Suprapubic skin (tissue), 4 donors: ENCODE measurements at regions not wholly inside any gene's neighbourhood (a gene's known extent, or its start where the extent isn't known, plus 50 kb on each side); places are given as distances from the start of the nearest gene placed in this dataset.

Experiments
- DNase-seq, 2 donors: peaks; one replicate each; pipeline ENCODE4 v3.0.0-alpha.2; 2019; ENCODE audit warnings: low spot score in 2 of 2
- H3K27ac ChIP-seq: fragments of 200-600 bp; sonication (generic); one replicate; pipeline ENCODE4 v1.5.1; 2019
- H3K27me3 ChIP-seq: fragments of 200-600 bp; sonication (generic); one replicate; pipeline ENCODE4 v1.5.1; 2019
- H3K36me3 ChIP-seq: fragments of 200-600 bp; sonication (generic); one replicate; pipeline ENCODE4 v1.5.1; 2019
- H3K4me1 ChIP-seq: fragments of 200-600 bp; sonication (generic); one replicate; pipeline ENCODE4 v1.5.1; 2019
- H3K4me3 ChIP-seq: fragments of 200-600 bp; sonication (generic); one replicate; pipeline ENCODE4 v1.5.1; 2019; ENCODE audit warnings: mild to moderate bottlenecking
- H3K9me3 ChIP-seq: fragments of 200-600 bp; sonication (generic); one replicate; pipeline ENCODE4 v1.5.1; 2019
- CTCF ChIP-seq, 2 donors: fragments of 200-600 bp in 1 of 2; fragments of 450-650 bp in 1 of 2; sonication (generic) in 1 of 2; IDR thresholded peaks; one replicate each; pipeline ENCODE4 v1.5.1; 2016 to 2019; ENCODE audit warnings: antibody characterized with exemption in 2 of 2, mild to moderate bottlenecking in 1 of 2, moderate library complexity in 1 of 2
- EP300 ChIP-seq: sonication (generic); formaldehyde crosslinking; IDR thresholded peaks from one replicate; pipeline ENCODE4 v1.6.1; 2017; ENCODE audit warnings: antibody characterized with exemption
- POLR2A ChIP-seq, 2 donors: fragments of 450-650 bp; IDR thresholded peaks; one replicate each; pipeline ENCODE4 v1.6.1; 2017; ENCODE audit warnings: antibody characterized with exemption in 2 of 2, mild to moderate bottlenecking in 2 of 2, moderate library complexity in 2 of 2
- POLR2AphosphoS5 ChIP-seq, 3 donors: sonication (generic); formaldehyde crosslinking; IDR thresholded peaks; one replicate each; pipeline ENCODE4 v1.6.1; 2017; ENCODE audit warnings: antibody characterized with exemption in 3 of 3
- WGBS: methylation state at CpG from one replicate; pipeline ENCODE4 v1.1.5; 2018; 5-methylcytosine and 5-hydroxymethylcytosine counted together

DNA sequence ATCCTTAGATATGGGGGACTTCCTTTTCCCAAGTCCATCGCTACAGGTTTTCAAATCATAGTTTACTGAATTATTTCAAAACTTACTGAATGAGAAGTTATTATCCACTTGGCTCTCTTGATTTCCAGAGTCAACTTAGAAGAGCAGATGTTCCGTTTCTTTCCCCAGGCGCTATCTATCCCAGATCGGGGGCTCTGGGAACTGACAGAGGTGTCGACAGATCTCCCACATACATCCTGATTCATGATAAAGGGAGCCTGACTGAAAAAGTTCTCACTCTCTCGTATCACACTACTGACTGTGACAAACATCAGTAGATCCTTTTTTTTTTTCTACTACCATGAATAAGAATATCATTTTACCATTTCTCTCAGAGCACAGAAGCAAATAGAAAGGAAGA lies 654.8 kb downstream of the RNF144B start:
- Histone ChIP-seq H3K27me3 (no peaks in the 10 kb centered on the region), H3K4me3 (no peak overlapping the region), H3K9me3 (no peaks in the 10 kb centered on the region), H3K4me1 (no peaks in the 10 kb centered on the region), H3K27ac (no peak overlapping the region), H3K36me3 (no peaks in the 10 kb centered on the region)
- 83% methylated on average over 6 of the region's 6 CpGs for WGBS
- no peak for DNase-seq
- TF ChIP-seq POLR2A (IDR thresholded peaks at IDR 0.05) = no peak
- TF ChIP-seq POLR2AphosphoS5 (IDR thresholded peaks at IDR 0.05) = no peak
- no peak for TF ChIP-seq EP300
- no peak for TF ChIP-seq CTCF (IDR thresholded peaks at IDR 0.05)

DNA sequence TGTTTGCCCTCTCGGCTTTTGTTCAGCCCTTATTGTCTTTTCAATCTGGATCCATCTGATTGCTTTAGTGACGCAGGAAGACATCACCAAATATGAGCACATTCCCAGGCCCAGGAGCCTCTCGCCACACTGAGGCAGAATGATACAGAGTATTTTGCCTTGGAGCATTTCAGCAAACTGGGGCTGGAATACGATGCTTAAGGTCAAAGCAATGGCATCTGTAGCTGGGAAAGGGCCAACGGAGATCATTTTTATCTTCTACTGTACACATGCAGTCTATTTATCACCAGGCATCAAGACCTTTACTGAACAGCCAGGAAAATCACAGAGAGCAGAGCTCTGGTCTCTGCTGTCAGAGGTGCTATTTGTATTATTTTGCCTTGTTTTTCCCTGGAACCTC lies 655.3 kb downstream of the RNF144B start:
- 64% methylated on average over 5 of the region's 5 CpGs for WGBS
- Histone ChIP-seq H3K36me3 (no peaks in the 10 kb centered on the region), H3K9me3 (no peaks in the 10 kb centered on the region), H3K4me3 (no peak overlapping the region), H3K27me3 (no peaks in the 10 kb centered on the region), H3K4me1 (no peaks in the 10 kb centered on the region), H3K27ac (no peak overlapping the region)
- TF ChIP-seq EP300 (no peak), POLR2AphosphoS5 (IDR thresholded peaks at IDR 0.05) (no peak), CTCF (IDR thresholded peaks at IDR 0.05) (no peak), POLR2A (IDR thresholded peaks at IDR 0.05) (no peak)
- no peak for DNase-seq

DNA sequence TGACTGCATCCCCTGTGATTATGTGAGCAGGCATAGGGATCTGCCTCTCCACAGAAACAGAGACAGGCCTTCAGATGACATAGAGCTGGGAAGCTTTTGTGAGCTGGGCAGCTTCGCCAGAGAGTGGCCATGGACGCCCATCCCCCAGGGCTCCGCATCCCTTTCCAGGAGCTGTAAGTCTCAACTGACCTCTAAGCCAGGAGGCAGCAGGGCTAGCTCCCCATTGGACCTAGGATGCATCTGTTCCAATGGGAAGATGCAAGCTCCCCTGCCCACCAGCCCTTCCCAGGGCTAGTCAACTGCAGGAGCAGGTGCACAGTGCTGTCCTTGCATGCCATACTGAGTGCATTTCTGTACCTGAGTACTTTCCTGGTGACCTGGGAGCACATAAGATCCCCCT lies 663.6 kb downstream of the RNF144B start:
- Histone ChIP-seq H3K9me3 (no peaks in the 10 kb centered on the region), H3K27me3 (no peaks in the 10 kb centered on the region), H3K27ac (no peak overlapping the region), H3K4me1 (no peaks in the 10 kb centered on the region), H3K4me3 (no peak overlapping the region), H3K36me3 (no peaks in the 10 kb centered on the region)
- TF ChIP-seq CTCF (IDR thresholded peaks at IDR 0.05) (no peak), POLR2A (IDR thresholded peaks at IDR 0.05) (no peak), EP300 (no peak), POLR2AphosphoS5 (IDR thresholded peaks at IDR 0.05) (no peak)
- DNase-seq = no peak
- no CpG with 5 or more reads among the region's 3 CpGs for WGBS

DNA sequence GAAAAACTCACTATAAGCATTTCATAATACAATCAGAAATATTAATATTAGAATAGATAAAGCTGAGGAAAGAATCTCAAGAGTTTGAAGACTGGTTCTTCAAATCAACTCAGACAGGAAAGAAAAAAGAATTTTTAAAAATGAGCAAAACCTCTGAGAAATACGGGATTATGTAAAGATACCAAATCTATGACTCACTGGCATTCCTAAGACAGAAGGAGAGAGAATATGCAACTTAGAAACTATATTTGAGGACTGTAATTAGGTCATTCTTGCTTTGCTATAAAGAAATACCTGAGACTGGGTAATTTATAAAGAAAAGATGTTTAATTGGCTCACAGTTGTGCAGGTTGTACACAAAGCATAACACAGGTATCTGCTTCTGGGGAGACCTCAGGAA lies 665.1 kb downstream of the RNF144B start:
- no peak overlapping the region for H3K27ac ChIP-seq
- DNase-seq = no peak
- no peaks in the 10 kb centered on the region for H3K27me3 ChIP-seq
- H3K4me3 ChIP-seq = no peak overlapping the region
- no peaks in the 10 kb centered on the region for H3K9me3 ChIP-seq
- H3K36me3 ChIP-seq = no peaks in the 10 kb centered on the region
- H3K4me1 ChIP-seq = no peaks in the 10 kb centered on the region
- WGBS = 41% methylated on average over 1 of the region's 1 CpG
- TF ChIP-seq CTCF (IDR thresholded peaks at IDR 0.05) = no peak
- no peak for TF ChIP-seq POLR2A (IDR thresholded peaks at IDR 0.05)
- no peak for TF ChIP-seq EP300
- no peak for TF ChIP-seq POLR2AphosphoS5 (IDR thresholded peaks at IDR 0.05)

DNA sequence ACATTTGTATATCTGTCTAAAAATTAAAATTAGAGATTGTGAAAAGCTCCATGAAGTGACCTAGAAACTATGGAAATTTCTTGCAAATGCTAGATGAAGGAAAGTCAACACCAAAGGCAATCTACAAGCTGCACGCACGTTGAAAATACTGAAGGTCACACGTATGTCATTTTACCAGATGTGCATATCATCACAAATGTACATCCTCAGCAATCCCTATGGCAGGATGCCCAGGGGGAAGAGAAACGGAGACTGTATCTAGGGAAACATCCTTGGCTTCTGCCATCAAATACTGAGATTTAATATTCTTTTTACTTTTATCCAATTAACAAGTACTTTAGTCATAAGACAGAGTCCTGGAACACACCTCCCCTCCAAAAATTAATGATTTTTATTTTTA lies 672.0 kb downstream of the RNF144B start:
- Histone ChIP-seq H3K4me1 (no peaks in the 10 kb centered on the region), H3K36me3 (no peaks in the 10 kb centered on the region), H3K9me3 (no peaks in the 10 kb centered on the region), H3K4me3 (no peak overlapping the region), H3K27me3 (no peaks in the 10 kb centered on the region), H3K27ac (no peak overlapping the region)
- 55% methylated on average over 4 of the region's 4 CpGs for WGBS
- TF ChIP-seq POLR2A (IDR thresholded peaks at IDR 0.05) (no peak), POLR2AphosphoS5 (IDR thresholded peaks at IDR 0.05) (no peak), EP300 (no peak), CTCF (IDR thresholded peaks at IDR 0.05) (no peak)
- DNase-seq = no peak
